Stimulated activated CD4-positive, alpha-beta T cell treated with anti-CD3 and anti-CD28 coated beads, TNF-alpha, amount 100 ng/mL, for 24 hours (primary cell): ENCODE measurements at regions not wholly inside any gene's neighbourhood (a gene's known extent, or its start where the extent isn't known, plus 50 kb on each side); places are given as distances from the start of the nearest gene placed in this dataset.
"Not testable (repeated sequence)": the region's sequence is repeated elsewhere in the genome, so short reads cannot be mapped to it uniquely, and the experiment has no call there.

ENCODE experiments used
- DNase-seq, 3 experiments: peaks; one replicate each; pipeline ENCODE4 v3.0.0-alpha.2; 2020; ENCODE audit warnings: low read depth in 3 of 3

DNA sequence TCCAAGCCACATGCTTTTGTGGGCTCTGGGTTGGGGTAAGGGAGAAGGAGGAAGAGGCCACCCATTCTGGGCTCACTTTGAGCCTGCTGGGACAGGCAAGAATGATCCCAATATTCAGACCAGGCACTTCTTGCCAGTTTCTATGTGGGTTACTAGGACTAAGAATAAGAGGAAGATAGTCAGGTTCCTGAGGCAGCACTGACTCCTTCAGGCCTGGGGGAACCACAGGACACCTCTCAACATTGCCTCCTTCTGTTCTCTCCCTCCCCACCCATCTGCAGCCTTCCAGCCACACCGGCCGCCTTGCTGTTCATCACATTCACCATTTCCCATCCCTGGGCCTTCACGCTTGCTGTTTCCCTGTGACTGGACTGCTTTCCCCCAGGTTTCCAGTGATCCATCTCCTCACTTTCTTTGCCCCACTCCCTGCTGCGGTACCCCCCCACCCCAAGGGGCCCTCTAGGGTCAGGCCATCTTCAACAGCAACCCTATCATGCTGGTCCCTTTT is 69.2 kb upstream of the SIRPA start:
- no peak for DNase-seq

DNA sequence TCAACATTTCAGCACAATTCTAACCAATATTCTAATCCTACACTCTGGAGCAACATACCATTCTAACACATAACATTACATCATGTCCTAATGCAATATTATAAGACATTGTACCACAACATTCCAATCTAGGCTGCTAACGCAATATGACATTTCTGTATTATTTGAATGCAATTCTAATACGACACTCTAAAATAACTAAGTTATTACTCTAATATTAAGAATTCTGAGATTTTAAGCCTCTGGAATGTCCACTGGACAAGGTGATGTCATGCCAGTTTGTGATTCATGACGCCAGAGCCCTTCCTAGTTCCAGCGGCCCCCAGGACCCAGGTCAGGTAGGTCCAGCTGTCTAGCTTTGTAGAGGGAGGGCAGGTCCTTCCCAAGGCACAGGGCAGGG is 69.7 kb upstream of the SIRPA start:
- no peak for DNase-seq

DNA sequence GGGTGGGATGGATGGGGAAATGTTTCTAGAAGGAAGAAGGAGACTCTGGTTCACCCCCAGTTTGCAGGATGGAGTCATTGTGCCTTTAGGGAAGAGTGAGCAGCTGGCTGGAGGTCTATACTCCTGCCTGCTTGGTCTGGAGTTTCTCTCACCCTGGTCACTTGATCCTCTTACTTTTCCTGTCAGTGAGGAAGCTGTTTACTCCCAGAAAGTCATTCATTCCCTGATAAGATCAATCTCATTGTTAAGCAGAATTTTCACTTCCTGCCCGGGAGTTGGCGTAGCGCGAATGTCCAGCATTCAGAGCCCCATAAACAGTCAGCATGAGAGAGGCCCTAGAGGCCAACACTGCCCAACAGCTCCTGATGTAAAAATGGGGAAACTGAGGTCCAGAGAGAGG is 70.4 kb upstream of the SIRPA start:
- DNase-seq = no peak

DNA sequence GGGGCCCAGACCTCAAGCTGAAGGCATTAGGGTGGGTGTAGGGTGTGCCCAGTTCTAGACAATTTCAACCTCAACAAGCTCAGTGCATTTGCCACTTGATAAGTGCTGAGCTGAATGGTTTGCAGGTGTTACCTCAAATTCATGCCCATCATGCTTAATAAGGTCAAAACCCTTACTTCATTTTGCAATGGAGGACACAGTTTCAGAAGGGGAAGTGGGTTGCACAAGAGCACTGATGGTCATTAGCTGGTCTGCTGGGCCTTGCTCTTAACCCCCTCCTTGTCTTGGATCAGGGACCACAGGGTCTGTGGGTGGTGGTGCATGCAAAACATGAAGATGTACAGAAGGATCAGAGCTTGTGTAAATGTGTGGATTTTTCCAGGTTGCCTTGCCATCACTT is 71.0 kb upstream of the SIRPA start:
- DNase-seq = no peak

DNA sequence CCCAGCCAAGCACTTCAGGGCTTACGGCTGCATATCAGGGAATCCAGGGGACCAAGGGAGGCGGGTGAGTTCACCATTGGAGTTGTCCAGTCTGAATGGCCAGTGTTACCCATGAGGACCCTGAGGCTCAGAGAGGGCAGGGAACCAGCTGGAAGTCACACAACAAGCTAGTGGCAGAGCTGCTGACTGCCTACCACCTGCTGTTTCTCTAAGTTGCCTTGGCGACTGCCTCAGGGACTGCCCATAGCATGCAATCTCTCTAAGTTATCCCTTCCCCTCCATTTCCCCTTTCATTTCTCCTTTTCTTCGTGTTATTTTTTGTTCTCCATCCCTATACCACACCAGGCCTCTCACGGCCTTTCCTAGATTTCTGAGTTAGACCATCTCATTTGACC is 71.8 kb upstream of the SIRPA start:
- DNase-seq = no peak

DNA sequence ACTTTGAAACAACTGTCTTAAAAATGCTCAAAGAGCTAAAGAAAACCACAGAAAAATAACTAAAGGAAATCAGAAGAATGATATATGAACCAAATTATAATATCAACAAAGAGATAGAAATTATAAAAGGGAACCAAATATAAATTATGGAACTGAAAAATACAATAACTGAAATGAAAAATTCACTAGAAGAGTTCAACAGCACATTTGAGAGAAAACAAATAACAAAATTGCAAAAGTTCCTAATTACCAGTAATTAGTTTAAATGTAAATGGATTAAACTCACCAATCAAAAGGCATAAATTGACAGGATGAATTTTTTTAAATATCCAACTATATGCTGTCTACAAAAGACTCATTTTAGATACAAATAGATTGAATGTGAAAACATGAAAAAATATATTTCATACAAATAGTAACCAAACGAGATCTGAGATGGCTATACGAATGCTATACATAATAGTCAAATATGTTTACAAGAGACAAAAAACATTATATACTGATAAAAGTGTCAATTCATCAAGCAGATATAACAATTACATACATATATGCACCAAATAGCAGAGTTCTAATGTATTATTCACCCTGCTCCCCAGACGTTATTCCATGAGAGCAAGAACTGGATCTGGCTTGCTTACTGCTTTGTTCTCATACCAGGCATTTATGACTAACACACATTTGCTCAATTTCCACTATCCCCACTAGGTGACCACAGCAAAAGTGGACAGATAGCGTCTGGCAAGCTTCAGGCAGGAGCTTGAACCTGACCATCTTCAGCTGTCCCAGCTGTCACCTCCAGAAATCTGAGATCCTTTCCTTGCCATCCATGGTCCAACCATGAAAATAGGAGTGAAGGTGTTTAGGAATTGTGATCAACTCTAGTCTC is 72.4 kb upstream of the SIRPA start:
- no peak for DNase-seq

DNA sequence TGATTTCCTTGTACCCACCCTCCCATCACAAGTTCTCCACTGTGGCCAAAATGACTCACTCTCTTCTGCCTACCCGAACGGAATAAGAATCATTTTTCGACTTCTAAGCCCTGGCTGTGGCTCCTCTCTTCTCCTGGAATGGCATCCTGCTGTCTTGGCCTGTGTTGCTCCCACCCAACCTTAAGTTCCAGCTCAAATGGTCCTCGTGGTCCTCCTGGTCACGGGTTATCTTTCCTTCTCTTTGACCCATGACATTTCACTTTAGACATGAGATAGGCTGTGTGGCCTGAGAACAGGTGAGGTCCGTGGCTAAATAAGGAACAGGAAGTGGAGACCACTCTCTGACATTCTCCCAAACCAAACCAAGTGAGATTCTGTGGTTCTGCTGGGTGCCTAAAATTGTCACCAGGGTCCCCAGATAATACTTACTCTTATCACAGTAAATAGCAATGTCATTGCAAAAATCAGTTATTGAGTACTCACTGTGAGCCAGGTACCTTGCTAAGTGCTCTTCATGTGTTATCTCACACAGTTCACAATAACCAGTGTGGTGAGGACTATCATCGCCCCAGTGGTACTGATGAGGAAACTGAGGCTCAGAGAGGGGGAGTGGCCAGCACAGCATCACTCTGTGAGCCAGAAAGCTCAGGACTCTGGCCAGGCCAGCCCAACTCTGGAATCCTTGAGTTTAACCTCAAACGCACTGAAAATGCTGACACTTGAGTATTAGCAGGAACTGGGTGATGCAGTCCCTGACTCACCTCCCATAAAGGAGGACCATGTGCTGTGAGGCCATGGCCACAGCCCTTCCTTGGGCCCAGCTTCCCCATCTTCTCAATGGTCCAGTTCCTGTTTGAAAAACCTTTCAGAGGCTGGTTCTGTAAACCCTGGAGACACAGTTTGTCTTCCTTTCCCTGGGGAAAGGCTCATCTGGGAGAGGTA is 74.8 kb upstream of the SIRPA start:
- DNase-seq = no peak

DNA sequence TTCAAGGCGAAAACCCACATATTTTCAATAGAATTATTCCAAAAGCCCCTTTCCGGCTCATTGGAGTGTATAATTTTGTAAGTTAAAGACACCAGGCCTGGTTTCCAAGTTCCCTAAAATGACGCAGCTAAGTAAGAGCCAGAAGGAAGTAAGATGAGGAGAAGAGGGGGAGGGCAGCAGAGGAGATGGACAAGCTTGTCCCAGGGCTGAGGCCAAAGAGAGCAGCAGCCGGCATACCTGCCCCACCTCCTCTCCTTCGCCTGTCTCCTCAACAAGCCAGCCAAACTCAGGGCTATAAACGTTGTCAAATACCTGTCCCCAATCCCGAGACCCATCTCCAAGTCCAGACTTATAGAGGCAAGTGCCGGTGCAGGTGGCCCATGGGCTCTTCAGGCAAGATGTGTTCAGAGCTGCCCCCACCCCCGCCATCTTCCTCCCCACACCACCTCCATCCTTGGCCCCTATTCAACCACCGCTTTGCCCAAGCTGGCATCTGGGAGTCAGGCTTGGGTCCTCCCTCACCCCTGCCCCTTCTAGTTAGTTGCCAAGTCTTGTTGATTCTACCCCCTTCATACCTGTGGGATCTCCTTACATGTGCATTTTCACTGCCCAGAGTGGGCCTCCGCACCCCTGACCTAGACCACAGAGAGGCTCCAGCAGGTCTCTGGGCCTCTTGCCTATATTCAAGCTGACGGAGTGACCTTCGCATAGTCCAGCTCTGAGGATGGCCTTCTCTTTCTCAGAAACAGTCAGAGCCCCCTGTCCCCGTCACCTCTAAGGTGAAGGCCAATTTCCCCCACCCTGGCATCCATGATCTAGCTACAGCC is 75.7 kb upstream of the SIRPA start:
- DNase-seq = no peak

DNA sequence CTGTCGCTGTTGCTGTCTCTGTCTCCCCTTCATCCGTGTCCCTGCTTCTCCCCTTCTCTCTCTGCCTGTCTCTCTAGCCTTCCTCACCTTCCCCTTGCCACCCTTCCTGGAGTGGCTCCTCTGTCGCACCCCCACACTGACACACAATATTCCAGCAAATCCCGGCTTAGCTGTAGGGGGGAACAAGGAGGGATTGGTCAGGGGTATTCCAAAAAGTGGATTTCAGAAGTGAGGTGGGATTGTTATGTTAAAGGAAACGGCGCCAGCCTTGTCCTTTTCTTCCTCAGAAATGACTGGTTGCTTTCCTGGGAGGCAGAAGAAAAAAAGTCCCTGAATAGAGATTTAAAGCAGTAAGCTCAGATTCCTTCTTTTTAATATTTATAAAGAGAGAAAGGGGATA is 76.3 kb upstream of the SIRPA start:
- DNase-seq = no peak

DNA sequence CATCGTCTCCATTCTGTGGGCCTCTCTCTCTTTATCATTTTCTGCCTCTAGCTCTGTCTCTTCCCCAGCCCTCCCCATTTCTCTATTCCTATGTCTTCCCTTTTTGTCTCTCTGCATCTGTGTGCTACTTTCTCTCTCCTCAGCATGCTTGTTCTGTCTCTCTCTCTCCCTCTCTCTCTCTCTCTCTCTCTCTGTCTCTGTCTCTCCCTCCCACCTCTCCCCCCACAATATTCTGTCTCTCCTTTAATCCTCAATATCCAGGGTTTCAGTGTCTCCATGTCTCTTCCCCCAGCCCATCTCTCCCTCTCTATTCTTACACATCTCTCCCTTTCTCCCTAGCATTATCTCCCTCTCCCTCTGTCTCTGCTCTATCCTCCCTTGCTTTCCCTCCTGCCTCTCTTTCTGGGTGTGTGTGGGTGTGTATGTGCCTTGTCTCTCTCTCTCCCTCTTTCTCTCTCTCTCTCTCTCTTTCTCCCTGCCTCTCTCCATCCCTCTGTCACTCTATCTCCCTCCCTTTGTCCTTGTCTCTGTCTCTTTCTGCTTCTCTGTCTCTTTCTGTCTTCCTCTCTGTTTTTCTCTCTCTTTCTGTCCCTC is 76.9 kb upstream of the SIRPA start:
- no peak for DNase-seq

DNA sequence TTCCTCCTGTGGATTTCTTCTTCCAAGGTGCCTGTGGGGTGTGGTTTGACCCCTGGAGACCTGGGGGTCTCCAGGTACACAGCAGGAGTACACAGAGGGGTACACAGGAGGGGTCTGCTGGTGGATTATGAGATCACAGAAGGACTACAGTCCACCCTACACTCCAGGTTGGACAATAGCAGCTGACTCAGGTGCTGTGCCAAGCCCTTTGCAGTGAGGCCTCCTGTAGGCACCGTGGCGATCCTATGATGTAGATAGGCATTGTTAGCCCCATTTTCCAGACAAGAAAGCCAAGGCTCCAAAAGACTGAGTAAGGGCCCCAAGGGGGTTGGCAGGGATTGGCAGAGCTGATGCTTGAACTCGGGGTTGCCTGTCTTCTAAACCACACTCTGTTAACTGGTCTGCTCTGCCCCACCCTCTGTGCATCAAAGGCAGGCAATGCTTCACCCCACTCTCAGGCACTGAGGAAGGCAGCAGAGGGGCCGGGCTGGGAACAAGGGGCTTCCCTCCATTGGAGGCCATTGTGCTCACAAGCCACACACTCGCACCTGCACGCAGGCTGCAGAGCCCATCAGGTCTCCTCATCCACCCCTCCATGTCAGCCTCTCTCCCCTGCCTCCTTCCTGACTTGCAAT is 77.5 kb upstream of the SIRPA start:
- DNase-seq = no peak

DNA sequence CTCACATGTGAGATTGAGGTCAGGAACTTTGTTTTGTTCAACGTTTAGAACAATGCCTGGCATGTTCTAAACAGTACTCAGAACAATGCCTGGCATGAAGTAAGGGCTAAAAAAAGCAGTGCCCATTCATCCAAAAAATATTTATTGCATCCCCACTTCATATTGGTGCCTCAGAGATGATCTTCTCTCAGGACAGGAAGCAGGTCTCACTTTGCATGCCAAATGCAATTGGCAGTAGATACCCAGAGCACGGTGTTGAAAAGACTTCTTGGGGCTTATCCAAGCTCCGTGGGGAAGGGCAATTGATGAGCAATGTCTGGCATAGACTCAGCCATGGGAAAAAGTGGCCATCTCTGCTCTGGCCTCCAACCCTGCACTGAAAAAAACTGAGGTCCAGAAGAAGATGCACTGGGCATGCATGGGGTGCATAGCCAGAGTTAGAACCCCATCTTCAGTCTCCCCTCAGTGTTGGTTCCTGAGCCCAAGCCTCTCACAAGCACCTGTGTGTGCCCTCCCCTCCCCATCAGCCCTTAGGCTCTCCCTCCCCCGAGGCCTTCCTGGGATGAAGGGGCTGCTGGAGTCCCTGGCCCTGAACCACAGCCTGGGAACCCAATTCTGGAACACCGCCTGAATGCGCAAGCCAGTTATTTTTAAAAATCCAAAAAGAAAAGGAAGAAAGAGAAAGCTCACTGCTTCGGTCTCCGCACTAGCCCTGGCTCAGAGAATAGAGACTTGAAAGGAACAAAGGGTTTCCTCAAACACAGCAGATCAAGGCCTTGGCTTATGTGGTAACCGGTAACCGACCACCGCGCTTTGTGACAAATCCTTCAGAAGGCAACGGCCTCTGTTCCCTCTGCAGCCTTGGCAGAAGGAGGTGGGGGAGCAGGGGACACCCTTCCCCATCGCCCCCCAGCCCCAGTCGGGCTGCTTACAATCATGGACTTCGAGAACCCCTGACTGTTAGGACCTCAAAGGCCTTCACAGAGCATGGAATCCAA is 78.5 kb upstream of the SIRPA start:
- DNase-seq = no peak

DNA sequence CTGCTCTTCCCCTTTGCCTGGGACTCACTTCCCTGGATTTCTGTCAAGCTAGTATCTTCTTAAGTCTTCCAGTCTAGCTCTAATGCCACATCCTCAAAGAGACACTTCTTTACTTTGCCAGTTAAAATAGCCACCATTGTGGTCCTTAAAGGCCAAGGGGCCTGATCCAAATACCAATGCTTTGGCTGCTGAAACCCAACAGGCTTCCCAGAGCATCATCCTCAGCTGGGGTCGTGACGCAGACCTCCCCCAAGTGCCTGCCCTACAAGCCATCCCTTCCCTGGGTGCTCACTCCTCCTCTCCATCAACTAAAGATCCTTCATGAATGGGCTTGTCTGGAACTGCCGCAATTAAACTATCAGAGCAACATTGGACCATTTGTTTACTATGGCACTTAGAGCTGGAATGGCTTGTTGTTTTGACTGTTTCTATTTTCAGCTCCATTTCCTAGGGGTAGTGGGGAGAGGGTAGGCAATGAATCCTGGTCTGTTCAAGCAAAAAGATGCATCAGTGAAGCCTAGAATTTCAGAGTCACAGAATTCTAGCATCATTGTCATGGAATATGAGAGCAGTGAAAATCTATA is 79.6 kb upstream of the SIRPA start:
- no peak for DNase-seq

DNA sequence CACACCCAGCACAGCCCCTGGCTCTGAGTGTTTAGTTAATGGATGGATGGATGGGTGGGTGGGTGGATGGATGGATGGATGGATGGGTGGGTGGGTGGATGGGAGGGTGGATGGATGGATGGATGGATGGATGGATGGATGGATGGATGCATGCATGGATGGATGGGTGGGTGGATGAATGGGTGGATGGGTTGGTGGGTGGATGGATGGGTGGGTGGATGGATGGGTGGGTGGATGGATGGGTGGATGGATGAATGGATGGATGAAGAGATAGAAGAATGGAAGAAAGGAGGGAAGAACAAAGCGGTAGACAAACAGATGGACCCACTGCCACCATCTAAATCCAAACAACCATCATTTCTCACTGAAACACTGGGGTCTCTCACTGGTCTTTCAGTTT is 80.3 kb upstream of the SIRPA start:
- DNase-seq = not testable (repeated sequence)

DNA sequence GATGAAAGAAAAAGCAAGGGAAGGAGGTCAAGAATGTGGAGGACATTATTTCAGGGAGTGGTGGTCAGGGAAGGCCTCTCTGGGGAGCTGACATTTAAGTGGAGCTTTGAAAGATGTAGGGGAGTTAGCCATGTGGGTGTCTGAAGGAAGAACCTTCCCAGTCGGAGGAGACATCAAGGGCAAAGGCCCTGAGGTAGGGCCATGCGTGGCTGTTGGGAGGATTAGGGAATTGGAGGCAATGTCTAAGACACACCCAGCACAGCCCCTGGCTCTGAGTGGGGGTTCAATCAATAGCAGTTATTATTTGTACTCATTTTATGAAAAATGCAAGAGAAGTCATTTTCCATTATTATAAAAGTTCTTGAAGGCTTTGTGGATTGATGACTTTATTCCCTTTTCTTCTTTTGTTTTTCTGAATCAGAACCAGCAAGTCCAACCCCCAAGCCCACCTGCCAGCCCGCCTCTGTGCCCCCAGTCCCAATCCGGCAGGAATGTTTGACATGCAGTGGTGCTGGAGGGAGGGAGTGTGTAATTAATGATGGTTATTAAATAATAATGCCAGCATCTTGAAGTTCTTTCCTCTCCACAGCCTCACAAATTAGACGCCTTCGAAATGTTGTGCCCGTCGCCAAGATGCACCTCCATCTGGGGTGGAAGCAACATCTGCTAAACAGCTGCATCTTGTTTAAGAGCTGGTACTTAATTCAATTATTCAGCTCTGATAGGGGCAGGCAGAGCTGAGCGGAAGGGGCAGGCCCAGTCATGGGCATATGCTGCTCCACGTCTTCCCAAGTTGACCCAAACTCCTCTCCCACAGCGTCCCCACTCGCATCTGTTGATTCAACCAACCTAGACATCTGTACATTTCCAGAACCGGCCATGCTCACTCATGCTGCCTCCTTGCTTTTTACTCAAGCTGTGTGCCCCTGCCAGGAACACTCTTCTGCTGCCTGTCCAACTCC is 81.3 kb upstream of the SIRPA start:
- no peak for DNase-seq

DNA sequence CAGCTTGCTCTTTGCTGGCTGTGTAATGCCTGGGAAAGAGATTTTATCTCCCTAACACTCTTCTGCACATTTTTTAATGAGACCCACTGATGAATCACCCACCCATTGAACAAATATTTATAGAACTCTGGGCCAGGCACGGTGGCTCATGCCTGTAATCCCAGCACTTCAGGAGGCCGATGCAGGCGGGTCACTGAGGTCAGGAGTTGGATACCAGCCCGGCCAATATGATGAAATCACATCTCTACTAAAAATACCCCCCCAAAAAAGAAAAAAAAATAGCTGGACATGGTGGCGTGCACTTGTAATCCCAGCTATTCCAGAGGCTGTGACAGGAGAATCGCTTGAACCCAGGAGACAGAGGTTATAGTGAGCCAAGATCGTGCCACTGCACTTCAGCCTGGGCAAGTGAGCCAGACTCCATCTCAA is 82.1 kb upstream of the SIRPA start:
- no peak for DNase-seq

DNA sequence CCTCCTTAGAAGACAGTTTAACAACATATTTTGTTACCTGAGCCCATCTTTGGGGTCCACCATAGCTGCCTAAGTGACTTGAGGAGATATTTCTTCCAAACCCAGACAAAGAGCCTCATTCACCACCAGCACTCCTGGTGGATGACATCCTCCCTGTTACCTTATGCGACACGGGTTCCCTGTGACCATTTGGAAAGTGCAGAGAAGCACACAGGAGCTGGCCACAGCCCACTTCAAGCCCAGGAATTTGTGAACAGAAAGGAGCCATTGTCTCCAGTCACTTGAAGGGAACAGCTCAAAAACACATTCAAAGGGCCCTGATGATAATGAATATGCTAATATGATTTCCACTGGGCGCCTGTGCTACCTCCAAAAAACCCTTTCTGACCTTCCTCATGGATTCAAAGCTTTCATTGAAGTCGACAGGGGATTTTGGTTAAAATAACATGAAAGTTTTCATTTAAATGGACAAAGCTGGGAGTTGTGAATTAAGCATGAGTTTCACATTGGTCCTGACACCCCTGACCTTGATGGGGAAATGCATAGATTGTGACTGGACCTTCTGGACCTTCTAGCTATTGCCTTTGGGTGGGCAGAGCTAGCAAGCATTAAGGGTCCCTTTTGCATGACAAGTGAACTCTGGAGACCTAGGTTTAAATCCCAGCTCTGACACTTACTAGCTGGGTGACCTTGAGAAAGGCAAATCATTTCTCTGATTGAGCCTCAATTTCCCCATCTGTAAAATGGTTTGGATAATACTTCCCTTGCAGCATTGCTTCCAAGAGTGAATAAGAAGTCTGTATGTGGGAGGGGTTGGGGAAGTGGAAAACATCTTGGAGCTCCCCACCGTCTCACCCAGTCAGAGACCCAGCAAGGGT is 83.3 kb upstream of the SIRPA start:
- no peak for DNase-seq
